Mesothelial cell of epicardium (in vitro differentiated cells): ENCODE measurements at regions not wholly inside any gene's neighbourhood (a gene's known extent, or its start where the extent isn't known, plus 50 kb on each side); places are given as distances from the start of the nearest gene placed in this dataset.

Source experiments
- DNase-seq, 2 experiments: peaks; one replicate each; pipeline ENCODE4 v3.0.0; 2021; ENCODE audit warnings: low spot score in 2 of 2; ENCODE audit not compliant: unreplicated experiment in 2 of 2
- H3K27ac Mint-ChIP-seq: 2 replicates; pipeline ENCODE4 v1.8.0; 2021; ENCODE audit warnings: mixed read lengths
- H3K27me3 Mint-ChIP-seq: 2 replicates; pipeline ENCODE4 v1.8.0; 2021; ENCODE audit warnings: low read depth, mixed read lengths
- H3K36me3 Mint-ChIP-seq: 2 replicates; pipeline ENCODE4 v1.8.0; 2021; ENCODE audit warnings: mixed read lengths
- H3K4me1 Mint-ChIP-seq: 2 replicates; pipeline ENCODE4 v1.8.0; 2021; ENCODE audit warnings: mixed read lengths
- H3K4me3 Mint-ChIP-seq: 2 replicates; pipeline ENCODE4 v1.8.0; 2021; ENCODE audit warnings: mild to moderate bottlenecking, moderate library complexity, mixed read lengths
- H3K9me3 Mint-ChIP-seq: 2 replicates; pipeline ENCODE4 v1.8.0; 2021; ENCODE audit warnings: mixed read lengths
- CTCF ChIP-seq: fragments of 200-600 bp; sonication (generic); IDR thresholded peaks from one replicate; pipeline ENCODE4 v1.5.0; 2021; ENCODE audit warnings: antibody characterized with exemption; ENCODE audit not compliant: unreplicated experiment

GRCh38 chr15:69749274-69749673 is 296.7 kb downstream of the RPLP1 start:
- Mint-ChIP-seq H3K9me3 (peaks cover 15% of the 10 kb centered on the region), H3K27ac (no peak overlapping the region), H3K4me1 (peaks cover 5% of the 10 kb centered on the region), H3K27me3 (peaks cover 39% of the 10 kb centered on the region), H3K4me3 (no peak overlapping the region), H3K36me3 (peaks cover 5% of the 10 kb centered on the region)
- DNase-seq = no peak
- TF ChIP-seq CTCF = no peak

- H3K4me3 Mint-ChIP-seq = no peak overlapping the region
- H3K27me3 Mint-ChIP-seq = peaks cover 39% of the 10 kb centered on the region
- no peak overlapping the region for H3K27ac Mint-ChIP-seq
- peaks cover 5% of the 10 kb centered on the region for H3K36me3 Mint-ChIP-seq
- H3K9me3 Mint-ChIP-seq = peaks cover 15% of the 10 kb centered on the region
- peaks cover 3% of the 10 kb centered on the region for H3K4me1 Mint-ChIP-seq
- TF ChIP-seq CTCF = no peak
- no peak for DNase-seq
These were observed 297.2 kb downstream of the RPLP1 start for GRCh38 chr15:69749797-69750196.

- peaks cover 40% of the 10 kb centered on the region for H3K27me3 Mint-ChIP-seq
- no peak for TF ChIP-seq CTCF
- peaks cover 5% of the 10 kb centered on the region for H3K36me3 Mint-ChIP-seq
- peaks cover 3% of the 10 kb centered on the region for H3K4me1 Mint-ChIP-seq
- peaks cover 15% of the 10 kb centered on the region for H3K9me3 Mint-ChIP-seq
- H3K4me3 Mint-ChIP-seq = no peak overlapping the region
- DNase-seq = no peak
- H3K27ac Mint-ChIP-seq = no peak overlapping the region
These were observed 297.6 kb downstream of the RPLP1 start for GRCh38 chr15:69750253-69750652.

GRCh38 chr15:69751147-69751546 is 298.5 kb downstream of the RPLP1 start:
- H3K27ac Mint-ChIP-seq = no peak overlapping the region
- no peak for DNase-seq
- H3K4me3 Mint-ChIP-seq = no peak overlapping the region
- no peak for TF ChIP-seq CTCF
- peaks cover 5% of the 10 kb centered on the region for H3K36me3 Mint-ChIP-seq
- peaks cover 15% of the 10 kb centered on the region for H3K9me3 Mint-ChIP-seq
- peaks cover 34% of the 10 kb centered on the region for H3K27me3 Mint-ChIP-seq
- peaks cover 7% of the 10 kb centered on the region for H3K4me1 Mint-ChIP-seq

GRCh38 chr15:69751566-69751965 is 298.9 kb downstream of the RPLP1 start:
- H3K4me1 Mint-ChIP-seq = peaks cover 7% of the 10 kb centered on the region
- H3K36me3 Mint-ChIP-seq = peaks cover 5% of the 10 kb centered on the region
- H3K27me3 Mint-ChIP-seq = peaks cover 30% of the 10 kb centered on the region
- DNase-seq = no peak
- no peak overlapping the region for H3K4me3 Mint-ChIP-seq
- H3K27ac Mint-ChIP-seq = no peak overlapping the region
- H3K9me3 Mint-ChIP-seq = peaks cover 15% of the 10 kb centered on the region
- no peak for TF ChIP-seq CTCF

GRCh38 chr15:69753867-69754266 is 301.2 kb downstream of the RPLP1 start:
- H3K4me1 Mint-ChIP-seq = peaks cover 7% of the 10 kb centered on the region
- H3K27ac Mint-ChIP-seq = no peak overlapping the region
- H3K27me3 Mint-ChIP-seq = peaks cover 23% of the 10 kb centered on the region
- peaks cover 15% of the 10 kb centered on the region for H3K9me3 Mint-ChIP-seq
- H3K4me3 Mint-ChIP-seq = no peak overlapping the region
- DNase-seq = no peak
- peaks cover 5% of the 10 kb centered on the region for H3K36me3 Mint-ChIP-seq
- TF ChIP-seq CTCF = no peak
